ENCODE measurements at regions not wholly inside any gene's neighbourhood (a gene's known extent, or its start where the extent isn't known, plus 50 kb on each side); places are given as distances from the start of the nearest gene placed in this dataset.

DNA sequence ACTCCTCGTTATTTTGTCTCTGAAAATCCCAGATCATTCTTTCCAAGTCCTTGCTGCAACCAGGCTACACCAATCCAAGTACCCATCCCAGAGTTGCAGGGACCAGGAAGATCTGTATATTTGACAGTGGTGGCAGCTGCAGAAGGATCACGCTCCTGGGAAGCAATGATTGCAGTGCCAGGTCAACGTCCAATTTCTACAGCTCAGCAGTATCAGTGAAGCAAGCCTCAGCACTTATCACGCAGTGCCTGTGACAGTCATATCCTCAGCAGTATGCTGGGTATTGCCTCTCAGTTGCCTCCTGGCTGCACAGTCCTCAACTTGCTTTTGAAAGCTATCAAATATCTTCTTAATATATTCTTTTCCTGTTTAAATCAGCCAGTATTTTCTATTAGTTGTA, 66.7 kb downstream of the BARHL2 start:
- DNase-seq, result no peak

GRCh38 chr1:90640325-90640724, 76.8 kb downstream of the BARHL2 start:
- no peak for DNase-seq

DNA sequence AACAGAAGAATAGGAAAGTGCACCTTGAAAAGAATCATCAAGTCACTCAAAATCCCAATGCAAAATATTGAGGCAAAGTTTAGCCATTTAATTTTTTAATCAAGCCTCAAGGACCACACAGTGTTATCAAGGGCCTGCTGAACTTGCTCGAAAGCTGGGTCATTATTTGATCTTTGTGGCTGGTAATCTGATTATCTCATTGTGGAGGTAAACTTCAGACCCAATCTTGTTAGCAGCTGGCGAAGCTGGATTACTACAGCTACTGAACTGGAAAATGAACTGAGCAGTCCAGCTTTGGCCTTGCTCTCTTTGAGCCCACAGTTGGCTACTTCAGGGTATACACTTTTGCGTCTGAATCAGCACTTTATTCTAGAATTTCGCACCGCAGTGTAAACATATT, 94.4 kb downstream of the BARHL2 start:
- DNase-seq, result no peak

- DNase-seq, result no peak
Observed at GRCh38 chr1:90621986-90622385, 95.1 kb downstream of the BARHL2 start.

GRCh38 chr1:90616395-90616794, 100.7 kb downstream of the BARHL2 start:
- peak; percentile 25 for DNase-seq

DNA sequence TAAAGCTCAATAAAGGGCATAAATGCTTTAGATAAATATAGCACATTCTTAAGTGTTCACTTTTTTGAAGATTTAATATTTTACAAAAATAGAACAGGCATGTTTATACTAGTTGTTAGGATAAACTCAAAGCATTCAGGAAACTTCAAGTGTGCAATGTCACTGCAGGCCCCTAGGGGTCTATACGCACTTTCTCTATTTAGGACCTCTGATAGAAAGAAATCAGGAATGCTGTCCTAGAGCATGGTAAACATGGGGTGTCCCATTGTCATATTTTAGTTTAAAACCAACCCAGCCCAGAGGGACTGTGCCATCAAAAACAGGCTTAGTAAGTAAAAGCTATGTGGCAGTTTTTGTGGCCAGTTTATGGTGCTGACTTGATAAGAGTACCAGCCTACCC, 102.2 kb downstream of the BARHL2 start:
- DNase-seq, result no peak

DNA sequence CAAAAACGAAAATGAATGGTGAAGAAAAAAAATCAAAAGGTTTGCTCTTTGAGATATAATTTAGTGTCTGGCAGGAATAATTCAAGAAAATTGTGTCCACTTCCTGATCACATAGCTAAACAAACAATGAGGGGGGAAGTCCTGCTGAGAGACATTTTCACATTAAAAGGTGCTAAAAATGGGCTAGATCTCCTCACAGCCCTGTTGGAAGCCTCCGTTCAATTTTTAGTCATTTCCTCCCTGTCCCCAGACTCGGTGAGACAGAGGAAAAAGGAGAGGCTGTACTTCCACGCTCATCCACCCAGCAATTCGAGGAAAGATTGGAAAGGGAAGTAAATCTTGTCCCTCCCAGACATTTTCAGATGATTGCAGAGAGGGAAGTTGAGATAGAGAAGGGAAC, 103.7 kb downstream of the BARHL2 start:
- no peak for DNase-seq

DNA sequence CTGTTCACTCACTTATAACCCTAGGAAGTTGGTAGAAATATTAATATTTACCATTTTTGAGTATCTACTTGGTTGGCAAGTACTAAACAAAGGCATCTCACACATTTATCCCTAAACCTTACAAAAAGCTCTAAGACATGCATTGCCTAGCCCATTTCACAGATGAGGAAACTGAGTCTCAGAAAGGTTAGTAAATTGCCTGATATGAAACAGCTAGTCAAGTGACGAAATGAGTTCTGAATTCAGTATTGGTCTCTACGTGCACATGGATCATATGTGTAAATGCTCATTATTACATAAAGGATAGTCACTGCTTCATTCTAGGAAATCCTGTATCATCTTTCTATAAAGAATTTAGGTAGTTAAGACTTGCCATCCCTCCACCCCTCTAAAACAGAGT, 105.1 kb downstream of the BARHL2 start:
- no peak for DNase-seq

GRCh38 chr1:90607736-90608135, 109.4 kb downstream of the BARHL2 start:
- DNase-seq, result no peak

GRCh38 chr1:90605070-90605469, 112.0 kb downstream of the BARHL2 start:
- no peak for DNase-seq

DNA sequence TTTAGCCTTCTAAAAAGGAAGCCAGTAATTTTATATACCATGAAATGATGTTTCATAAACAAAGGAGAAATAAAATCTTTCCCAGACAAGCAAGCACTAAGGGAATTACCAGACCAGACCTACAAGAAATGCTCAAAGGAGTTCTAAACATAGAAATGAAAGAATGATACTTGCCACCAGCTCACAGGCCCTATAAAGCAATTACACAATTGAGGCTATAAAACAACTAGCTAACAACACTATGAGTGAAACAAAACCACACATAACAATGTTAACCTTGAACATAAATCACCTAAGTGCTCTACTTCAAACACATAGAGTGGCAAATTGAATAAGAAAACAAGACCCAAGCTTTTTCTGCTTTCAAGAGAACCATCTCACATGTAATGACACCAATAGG, 123.8 kb downstream of the BARHL2 start:
- no peak for DNase-seq

DNA sequence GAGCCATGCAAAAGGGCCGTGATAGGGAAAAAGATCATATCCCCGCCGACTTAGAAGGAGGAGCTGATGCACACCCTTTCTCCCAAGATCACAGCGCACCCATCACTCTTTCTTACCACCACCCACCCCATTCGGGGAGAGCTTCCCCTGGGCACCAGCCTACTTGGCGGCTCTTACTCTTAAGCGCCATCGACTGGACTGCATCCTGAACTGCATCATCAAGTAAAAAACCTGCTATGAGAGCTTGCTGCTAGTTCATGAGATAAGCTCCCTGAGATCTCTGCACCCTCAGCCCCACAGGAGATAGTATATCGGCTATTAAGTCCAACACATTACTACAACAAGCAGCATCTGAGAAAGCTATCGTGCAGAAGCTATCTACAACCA, 125.1 kb downstream of the BARHL2 start:
- DNase-seq, result no peak

- DNase-seq, result no peak
Observed at GRCh38 chr1:90591355-90591969, 125.6 kb downstream of the BARHL2 start.

- peak; percentile 50 for DNase-seq
Observed at GRCh38 chr1:90580176-90580575, 136.9 kb downstream of the BARHL2 start.

DNA sequence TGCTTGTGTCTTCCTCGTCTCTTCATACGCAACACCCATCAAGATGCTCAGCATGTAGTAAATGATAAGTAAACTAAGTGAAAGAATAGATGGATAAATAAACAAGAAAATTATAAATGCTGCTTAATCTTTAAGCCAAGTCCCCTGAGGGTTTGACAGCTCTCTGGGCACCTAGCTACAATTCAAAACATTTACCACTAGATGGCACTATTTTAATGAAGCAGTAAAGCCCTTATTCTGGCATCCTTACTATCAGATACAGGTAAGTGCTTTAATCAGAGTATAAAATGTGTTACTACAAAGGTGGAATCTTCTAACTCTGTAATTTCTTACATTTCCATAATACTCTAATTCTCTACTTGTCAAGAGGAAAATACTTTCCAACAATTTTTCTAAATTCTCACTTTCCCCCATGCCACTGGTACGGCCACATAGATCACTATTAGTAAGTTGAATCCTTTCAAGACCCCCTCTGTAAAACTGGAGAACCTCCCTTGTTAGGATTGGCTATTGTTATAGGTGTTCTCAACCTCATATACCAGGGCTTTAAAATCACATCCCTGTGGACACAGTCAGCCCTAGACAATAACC, 137.8 kb downstream of the BARHL2 start:
- DNase-seq, result peak; percentile 56

- DNase-seq, result no peak
Observed at GRCh38 chr1:90574692-90575370, 142.3 kb downstream of the BARHL2 start.

DNA sequence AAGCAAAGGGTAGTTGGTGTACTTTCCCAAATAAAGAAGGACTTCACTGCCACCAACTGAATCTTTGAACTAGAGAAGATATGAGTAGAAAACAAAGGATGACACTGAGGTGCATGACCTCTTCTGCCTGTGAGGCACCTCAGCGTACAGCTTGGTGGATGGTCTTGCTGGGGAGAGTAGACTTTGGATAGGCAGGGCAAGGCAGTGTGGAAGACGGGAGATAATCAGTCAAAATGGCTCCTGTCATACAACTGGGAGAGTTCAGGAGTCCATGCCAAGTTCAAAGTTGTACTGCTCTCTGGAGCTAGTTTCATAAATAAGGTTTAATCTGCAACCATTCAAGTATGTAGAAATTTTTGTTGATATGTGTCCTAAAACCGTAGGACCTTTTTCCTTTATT, 143.4 kb downstream of the BARHL2 start:
- DNase-seq, result no peak

DNA sequence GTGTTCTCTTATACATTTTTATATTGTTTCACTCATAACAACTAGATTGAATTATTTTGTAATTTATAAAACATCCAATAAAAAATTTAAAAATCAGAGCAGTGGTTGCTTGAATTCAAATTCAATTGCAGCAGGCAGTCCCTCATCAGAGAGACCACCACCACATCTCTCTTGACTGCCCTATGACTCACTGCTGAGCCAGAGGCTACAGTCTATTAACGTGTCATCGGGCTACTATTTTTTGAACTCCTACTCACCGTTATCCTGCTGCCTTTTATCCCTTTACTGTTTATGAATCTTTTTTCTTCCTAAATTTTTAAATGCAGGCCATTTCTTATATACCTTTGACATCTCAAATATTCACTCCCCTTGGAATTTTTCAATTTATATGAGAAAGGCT, 144.7 kb downstream of the BARHL2 start:
- DNase-seq, result no peak

GRCh38 chr1:90568436-90568835, 148.7 kb downstream of the BARHL2 start:
- no peak for DNase-seq

DNA sequence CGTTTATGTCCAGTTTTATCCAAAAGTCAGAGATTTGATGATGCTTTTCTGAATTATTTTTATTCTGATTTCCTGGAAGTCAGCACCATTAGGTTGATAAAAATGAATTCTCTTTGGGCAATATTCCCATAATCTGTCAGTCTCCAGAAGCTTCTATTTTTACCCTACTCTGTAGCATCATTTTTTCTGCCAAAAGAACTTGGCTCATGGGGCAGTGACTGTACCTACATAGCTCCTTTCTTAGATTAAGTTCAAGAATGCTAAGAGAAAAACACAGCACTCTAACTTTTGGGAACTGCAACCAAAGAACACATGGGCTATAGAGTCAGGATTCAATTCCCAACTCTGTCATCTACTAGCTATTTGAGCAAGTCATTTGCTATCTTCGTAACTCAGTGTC, 152.9 kb downstream of the BARHL2 start:
- no peak for DNase-seq

DNA sequence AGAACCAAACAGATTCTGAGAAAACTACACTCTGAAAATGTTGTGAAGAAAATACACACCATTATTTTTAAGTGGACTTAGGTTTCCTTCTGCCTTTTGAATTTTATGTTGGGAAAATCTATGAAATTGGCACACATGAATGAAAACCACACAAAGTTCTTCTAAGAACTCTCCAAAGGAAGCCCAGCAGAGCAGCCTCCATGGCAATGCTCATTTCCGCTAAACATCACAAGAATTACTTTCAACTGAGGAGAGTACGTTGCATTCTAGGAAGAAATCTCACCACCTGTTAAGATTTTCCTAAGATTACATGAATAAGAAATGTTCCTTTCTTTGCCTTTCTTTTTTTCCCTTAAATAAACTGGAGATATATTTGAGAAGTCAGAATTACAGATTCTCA, 154.2 kb downstream of the BARHL2 start:
- no peak for DNase-seq

DNA sequence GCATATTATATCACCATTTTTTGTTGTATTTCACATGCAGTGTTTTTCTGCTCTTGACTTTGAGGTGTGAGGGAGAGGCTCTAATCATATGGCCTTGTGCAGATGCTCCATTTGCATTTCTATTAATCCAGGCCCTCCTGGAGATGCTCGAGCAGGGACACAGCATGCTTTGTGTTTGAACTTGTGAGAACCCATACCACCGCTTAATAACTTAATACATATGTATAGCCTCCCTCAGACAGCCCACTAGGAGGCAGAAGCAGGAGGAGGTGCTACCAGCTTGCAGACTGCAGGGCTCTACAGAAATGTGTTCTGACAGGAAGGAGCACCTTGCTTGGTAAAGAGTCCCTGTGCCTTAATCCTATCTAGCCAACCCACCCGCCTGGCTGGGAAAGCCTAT, 155.2 kb downstream of the BARHL2 start:
- DNase-seq, result no peak

DNA sequence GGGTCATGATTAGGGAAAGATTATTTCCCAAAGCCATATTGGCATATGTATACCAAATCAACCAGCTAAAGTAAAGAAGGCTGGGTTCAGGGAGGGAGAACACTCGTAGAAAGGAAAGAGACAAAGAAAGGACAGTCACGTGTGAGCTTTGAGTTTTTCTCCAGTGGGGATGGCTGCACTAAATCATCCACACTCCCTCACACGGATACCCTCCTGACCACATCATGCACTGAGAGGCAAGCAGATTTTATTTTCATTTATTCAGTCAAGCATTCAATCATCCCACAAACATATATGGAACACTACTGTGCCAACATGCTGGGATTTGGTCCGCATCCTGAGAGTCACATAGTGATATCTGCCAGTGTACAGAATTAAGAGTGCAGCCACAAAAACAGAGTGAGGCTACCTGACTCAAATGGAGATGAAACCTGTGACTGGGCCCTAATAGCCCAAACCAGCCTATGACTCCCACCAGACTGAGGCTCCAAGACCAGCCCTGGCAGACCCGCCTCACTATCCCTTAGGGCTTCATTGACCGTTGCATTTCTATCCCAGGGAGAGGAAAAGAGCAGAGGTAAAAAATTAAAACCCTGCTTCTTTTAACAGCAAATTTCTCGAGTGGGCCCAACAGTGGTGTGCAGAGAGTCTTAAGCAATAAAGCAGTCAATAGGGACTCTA, 155.9 kb downstream of the BARHL2 start:
- DNase-seq, result no peak

DNA sequence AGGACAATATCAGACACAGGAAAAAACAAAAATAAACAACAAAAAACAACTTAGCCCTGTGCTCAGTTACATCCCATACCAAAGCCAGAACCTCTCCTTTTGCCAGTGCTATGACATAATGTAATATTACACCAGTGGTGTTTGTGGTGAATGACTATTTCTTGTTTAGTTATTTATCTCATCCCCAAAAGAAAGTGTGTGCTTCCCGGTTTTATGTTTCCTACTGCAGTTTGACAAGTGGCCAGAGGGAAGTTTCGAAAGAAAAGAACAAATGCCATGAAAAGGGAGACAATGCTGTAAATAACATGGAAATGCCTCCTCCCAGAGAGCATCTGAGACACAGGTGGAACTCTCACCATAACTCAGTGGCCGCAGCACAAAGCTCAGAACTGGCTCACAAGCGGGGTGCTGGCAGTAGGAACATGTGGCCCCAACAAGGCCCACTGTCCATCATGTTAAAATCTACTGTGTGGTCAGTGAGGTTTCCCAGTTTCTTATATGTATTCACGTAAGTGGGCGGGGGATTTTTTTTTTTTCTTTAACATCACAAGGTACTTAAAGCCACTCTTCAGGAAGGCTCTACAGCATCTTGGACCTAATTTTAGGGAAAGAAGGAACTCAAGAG, 158.2 kb downstream of the BARHL2 start:
- DNase-seq, result no peak
